CD4-positive, alpha-beta T cell treated with Interleukin-2 at 100 ng/mL for 4 hours (primary cell): ENCODE measurements at regions not wholly inside any gene's neighbourhood (a gene's known extent, or its start where the extent isn't known, plus 50 kb on each side); places are given as distances from the start of the nearest gene placed in this dataset.

Experiments used
- DNase-seq: peaks from one replicate; pipeline ENCODE4 v3.0.0-alpha.2; 2020; ENCODE audit warnings: low spot score

- DNase-seq, result no peak
These were observed 736.6 kb downstream of the DHX35 start for GRCh38 chr20:39698752-39699151.

- no peak for DNase-seq
These were observed 729.2 kb downstream of the DHX35 start for GRCh38 chr20:39691151-39691862.

GRCh38 chr20:39676857-39677391 lies 714.8 kb downstream of the DHX35 start:
- DNase-seq, result no peak

- no peak for DNase-seq
These were observed 714.1 kb downstream of the DHX35 start for GRCh38 chr20:39676241-39676640.

GRCh38 chr20:39674842-39675241 lies 712.7 kb downstream of the DHX35 start:
- no peak for DNase-seq

- no peak for DNase-seq
These were observed 708.8 kb downstream of the DHX35 start for GRCh38 chr20:39670988-39671387.

- DNase-seq, result no peak
These were observed 707.5 kb downstream of the DHX35 start for GRCh38 chr20:39669659-39670058.

GRCh38 chr20:39668038-39668437 lies 705.9 kb downstream of the DHX35 start:
- DNase-seq, result no peak

GRCh38 chr20:39661833-39662232 lies 699.7 kb downstream of the DHX35 start:
- DNase-seq, result no peak

- DNase-seq, result no peak
These were observed 698.8 kb downstream of the DHX35 start for GRCh38 chr20:39660965-39661364.

- no peak for DNase-seq
These were observed 698.1 kb downstream of the DHX35 start for GRCh38 chr20:39660226-39660625.

- DNase-seq, result no peak
These were observed 696.7 kb downstream of the DHX35 start for GRCh38 chr20:39658662-39659409.

GRCh38 chr20:39654171-39654570 lies 692.0 kb downstream of the DHX35 start:
- no peak for DNase-seq

GRCh38 chr20:39651645-39652325 lies 689.6 kb downstream of the DHX35 start:
- no peak for DNase-seq

- no peak for DNase-seq
These were observed 684.8 kb downstream of the DHX35 start for GRCh38 chr20:39646874-39647413.

GRCh38 chr20:39645131-39645530 lies 683.0 kb downstream of the DHX35 start:
- no peak for DNase-seq

GRCh38 chr20:39643292-39643691 lies 681.1 kb downstream of the DHX35 start:
- DNase-seq, result no peak

GRCh38 chr20:39641423-39641822 lies 679.3 kb downstream of the DHX35 start:
- no peak for DNase-seq

- DNase-seq, result no peak
These were observed 678.0 kb downstream of the DHX35 start for GRCh38 chr20:39640147-39640546.

- no peak for DNase-seq
These were observed 676.6 kb downstream of the DHX35 start for GRCh38 chr20:39638731-39639130.

GRCh38 chr20:39633689-39634088 lies 671.5 kb downstream of the DHX35 start:
- no peak for DNase-seq

GRCh38 chr20:39632757-39633156 lies 670.6 kb downstream of the DHX35 start:
- no peak for DNase-seq

- DNase-seq, result no peak
These were observed 670.0 kb downstream of the DHX35 start for GRCh38 chr20:39632176-39632575.
